ENCODE measurements at regions not wholly inside any gene's neighbourhood (a gene's known extent, or its start where the extent isn't known, plus 50 kb on each side); places are given as distances from the start of the nearest gene placed in this dataset.
"Not testable (repeated sequence)": the region's sequence is repeated elsewhere in the genome, so short reads cannot be mapped to it uniquely, and the experiment has no call there.

GRCh38 chr5:44943647-44944046 lies 134.9 kb downstream of the MRPS30 start:
- DNase-seq: no peak

DNA sequence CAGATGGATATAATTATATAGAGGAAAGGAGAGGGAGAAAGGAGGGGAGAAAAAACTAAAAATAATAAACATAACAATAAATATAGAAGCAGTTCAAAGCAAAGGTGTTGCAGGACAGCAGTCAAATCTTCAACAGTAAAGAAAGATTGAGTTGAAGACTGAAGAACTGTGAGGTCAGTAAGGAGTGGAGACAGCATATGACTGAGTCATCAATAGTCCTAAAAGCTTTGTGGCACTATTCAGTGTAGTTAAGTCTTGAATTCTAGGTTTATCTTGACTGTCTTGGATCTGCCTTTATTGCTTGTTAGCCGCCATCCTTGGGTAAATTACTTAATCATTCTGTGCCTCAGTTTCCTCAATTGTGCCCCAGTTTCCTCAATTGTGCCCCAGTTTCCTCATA lies 137.0 kb downstream of the MRPS30 start:
- DNase-seq: no peak

DNA sequence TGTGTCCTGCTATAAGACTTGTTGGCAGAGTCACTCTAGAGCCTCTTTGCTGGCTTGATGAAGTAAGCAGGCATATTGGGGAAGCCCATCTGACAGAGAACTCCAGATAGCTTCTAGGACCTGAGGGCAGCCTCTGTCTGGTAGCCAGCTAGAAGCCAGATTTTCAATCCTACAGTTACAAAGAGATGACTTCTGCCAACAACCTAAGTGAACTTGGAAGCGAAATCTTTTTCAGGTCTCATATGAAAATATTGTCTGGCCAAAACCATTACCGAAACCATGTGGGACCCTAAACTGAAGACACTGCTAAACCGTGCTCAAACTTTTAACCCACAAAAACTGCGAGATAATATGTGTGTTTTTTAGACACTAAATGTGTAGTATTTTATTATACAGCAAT lies 140.9 kb downstream of the MRPS30 start:
- DNase-seq: no peak

- no peak for DNase-seq
Observed at GRCh38 chr5:44951371-44951770, 142.6 kb downstream of the MRPS30 start.

- peak; percentile 7 for DNase-seq
Observed at GRCh38 chr5:44952376-44952775, 143.6 kb downstream of the MRPS30 start.

- no peak for DNase-seq
Observed at GRCh38 chr5:44953078-44953477, 144.3 kb downstream of the MRPS30 start.

GRCh38 chr5:44958943-44959454 lies 150.3 kb downstream of the MRPS30 start:
- not testable (repeated sequence) for DNase-seq

GRCh38 chr5:44969825-44970224 lies 161.1 kb downstream of the MRPS30 start:
- DNase-seq: no peak

DNA sequence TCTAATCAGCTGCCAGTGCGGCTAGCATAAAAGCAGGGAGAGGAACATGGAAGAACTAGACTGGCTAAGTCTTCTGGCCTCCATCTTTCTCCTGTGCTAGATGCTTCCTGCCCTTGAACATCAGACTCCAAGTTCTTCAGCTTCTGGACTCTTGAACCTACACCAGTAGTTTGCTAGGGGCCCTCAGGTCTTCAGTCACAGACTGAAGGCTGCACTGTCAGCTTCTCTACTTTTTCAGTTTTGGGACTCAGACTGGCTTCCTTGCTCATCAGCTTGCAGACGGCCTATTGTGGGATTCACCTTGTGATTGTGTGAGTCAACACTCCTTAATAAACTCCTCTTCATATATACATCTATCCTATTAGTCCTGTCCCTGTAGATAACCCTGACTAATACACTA lies 162.2 kb downstream of the MRPS30 start:
- not testable (repeated sequence) for DNase-seq

GRCh38 chr5:44974813-44975212 lies 166.1 kb downstream of the MRPS30 start:
- DNase-seq: no peak

- DNase-seq: no peak
Observed at GRCh38 chr5:44981708-44982107, 173.0 kb downstream of the MRPS30 start.

DNA sequence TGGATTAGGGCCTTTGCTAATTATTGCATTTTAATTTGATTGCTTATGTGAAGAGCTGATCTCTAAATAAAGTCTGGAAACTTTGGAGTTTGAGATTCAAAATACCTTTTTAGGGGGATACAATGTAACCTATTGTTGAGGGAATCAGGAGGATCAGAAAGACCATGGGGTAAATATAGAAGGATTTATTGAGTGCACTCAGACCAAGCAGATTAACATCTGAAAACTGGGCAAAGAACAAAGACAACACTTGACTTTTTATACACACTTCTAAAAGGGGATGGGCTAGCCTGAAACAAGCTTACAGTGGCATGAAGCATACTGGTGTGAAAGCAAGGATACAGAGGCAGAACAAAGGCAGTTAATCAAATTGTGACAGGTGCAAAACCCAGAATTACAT lies 174.3 kb downstream of the MRPS30 start:
- DNase-seq: no peak

- DNase-seq: no peak
Observed at GRCh38 chr5:44987026-44987425, 178.3 kb downstream of the MRPS30 start.

GRCh38 chr5:44991693-44992092 lies 182.9 kb downstream of the MRPS30 start:
- no peak for DNase-seq

GRCh38 chr5:44993286-44993685 lies 184.5 kb downstream of the MRPS30 start:
- DNase-seq: no peak

- DNase-seq: no peak
Observed at GRCh38 chr5:44997506-44997905, 188.8 kb downstream of the MRPS30 start.

- DNase-seq: not testable (repeated sequence)
Observed at GRCh38 chr5:45007102-45007501, 198.4 kb downstream of the MRPS30 start.

- DNase-seq: no peak
Observed at GRCh38 chr5:45017568-45017967, 208.8 kb downstream of the MRPS30 start.

DNA sequence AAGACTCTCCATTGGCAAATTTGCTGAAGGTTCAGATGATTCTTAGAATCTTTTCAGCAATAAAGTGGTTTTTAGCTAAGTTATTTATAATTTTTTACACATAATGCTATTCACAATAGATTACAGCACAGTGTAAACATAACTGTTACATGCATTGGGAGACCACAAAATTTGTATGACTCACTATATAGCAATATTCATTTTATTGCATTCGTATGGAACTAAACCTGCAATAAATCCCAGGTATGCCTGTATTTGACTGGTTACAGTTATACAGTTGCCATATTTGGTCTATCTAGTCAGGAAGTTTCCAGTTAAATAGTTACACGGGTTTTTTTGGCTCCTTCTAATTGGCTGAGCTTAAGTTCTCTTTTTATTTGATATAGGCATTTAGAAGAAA lies 220.8 kb downstream of the MRPS30 start:
- no peak for DNase-seq

DNA sequence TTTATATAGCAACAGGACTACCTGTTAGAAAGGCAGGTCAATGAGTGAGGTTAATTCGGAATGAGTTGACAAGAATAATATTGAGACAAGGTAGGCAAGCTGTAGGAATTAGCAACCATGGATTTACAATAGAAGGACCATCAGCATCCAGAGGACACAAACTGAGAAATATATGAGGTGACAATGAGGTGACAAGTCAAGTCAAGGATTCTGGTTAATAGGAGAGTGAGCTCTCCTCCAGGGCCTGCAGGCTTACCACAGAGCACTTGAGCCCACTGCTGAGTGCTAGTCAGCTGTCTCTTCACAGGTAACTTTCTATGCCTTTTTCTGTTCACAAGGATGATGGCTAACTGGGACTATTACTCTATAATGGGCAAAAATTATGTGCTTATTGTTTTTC lies 227.2 kb downstream of the MRPS30 start:
- DNase-seq: no peak

GRCh38 chr5:45037927-45038326 lies 229.2 kb downstream of the MRPS30 start:
- DNase-seq: no peak

DNA sequence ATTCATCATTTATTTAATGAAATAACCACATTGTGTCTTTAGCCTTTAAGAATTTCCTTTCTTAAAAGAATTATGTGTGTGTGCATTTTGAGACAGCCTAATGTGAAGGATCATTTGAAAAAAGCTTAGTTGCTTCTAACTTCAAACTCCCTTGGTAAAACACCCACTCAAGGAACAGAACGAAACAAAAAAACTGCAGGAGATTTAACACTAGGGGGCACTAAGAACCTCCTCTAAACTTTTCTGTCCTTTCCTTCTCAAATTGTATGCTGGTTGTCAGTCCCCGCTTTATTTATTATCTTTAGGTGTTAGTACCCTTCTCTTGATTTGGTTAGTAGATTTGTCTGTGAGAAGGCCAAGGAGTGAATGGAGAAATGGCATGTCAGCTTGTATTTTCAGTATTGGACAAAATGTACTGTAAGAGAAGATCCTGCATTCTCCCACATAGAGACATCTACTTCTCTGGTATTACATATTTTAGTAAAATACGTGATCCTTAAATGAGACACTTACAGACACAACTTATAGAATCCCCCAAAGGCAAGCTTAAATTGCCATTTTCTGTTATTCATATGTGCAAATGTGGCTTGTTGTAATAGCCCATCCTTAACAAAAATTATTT lies 229.7 kb downstream of the MRPS30 start:
- no peak for DNase-seq

DNA sequence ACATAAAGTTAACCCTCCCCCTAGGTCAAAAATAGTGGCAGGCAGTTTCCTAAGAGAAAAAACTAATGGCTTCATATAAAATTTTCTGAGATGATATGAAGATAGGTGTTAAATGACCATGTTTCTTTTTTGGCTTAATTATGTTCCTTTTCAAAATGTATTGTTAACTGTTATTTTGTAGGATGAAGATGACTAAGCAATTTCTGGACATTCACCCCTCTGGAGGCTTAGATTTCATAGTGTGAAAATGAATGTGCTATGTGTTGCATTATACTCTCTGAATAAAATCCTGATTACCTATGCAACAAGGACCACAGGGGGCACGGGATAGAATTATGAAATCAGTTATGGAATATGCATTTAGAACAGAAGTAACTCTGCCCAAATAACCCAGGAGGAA lies 233.5 kb downstream of the MRPS30 start:
- DNase-seq: no peak

GRCh38 chr5:45057564-45057963 lies 248.8 kb downstream of the MRPS30 start:
- DNase-seq: no peak

- DNase-seq: no peak
Observed at GRCh38 chr5:45060724-45061123, 252.0 kb downstream of the MRPS30 start.
